ENCODE measurements at regions not wholly inside any gene's neighbourhood (a gene's known extent, or its start where the extent isn't known, plus 50 kb on each side); places are given as distances from the start of the nearest gene placed in this dataset.
A peak's percentile ranks its signal among the peaks of the same experiment; 100 is the strongest.

- no peak for TF ChIP-seq ZBTB33 (IDR thresholded peaks at IDR 0.05; ENCODE audit: borderline replicate concordance, low read depth)
- no peak for TF ChIP-seq IRF3 (IDR thresholded peaks at IDR 0.05; ENCODE audit: low read depth, low read length)
- TF ChIP-seq MXI1 (IDR thresholded peaks at IDR 0.05; ENCODE audit: low read depth, low read length) = no peak
- TF ChIP-seq ELF1 (IDR thresholded peaks at IDR 0.05) = no peak
- TF ChIP-seq TCF12 (IDR thresholded peaks at IDR 0.05) = peak; percentile 79
- no peak for TF ChIP-seq NRF1 (IDR thresholded peaks at IDR 0.05; ENCODE audit: low read depth, low read length)
- no peak for TF ChIP-seq RFX5 (IDR thresholded peaks at IDR 0.05; ENCODE audit: low read length)
- TF ChIP-seq FOXM1 (IDR thresholded peaks at IDR 0.05; ENCODE audit: low read depth) = peak; percentile 23; the same call in 1 of the 2 replicates
- peak; percentile 14; the same call in 1 of the 2 replicates for TF ChIP-seq POLR2AphosphoS5 (IDR thresholded peaks at IDR 0.05; ENCODE audit: low read depth, low read length)
- no peak for TF ChIP-seq FOXJ3 (CRISPR knock-in tag; IDR thresholded peaks at IDR 0.05)
Observed at GRCh38 chr12:80045594-80045993, 53.7 kb upstream of the OTOGL start (continued).

- DNase-seq = no peak
- Histone ChIP-seq H3K36me3 (replicated peaks in 1 of 2; ENCODE audit: control insufficient read depth in 1 of 2, insufficient read depth in 2 of 2, low read length in 1 of 2) (no peaks in the 10 kb centered on the region), H3K79me2 (ENCODE audit: insufficient read depth) (no peaks in the 10 kb centered on the region), H2AFZ (ENCODE audit: low read depth) (no peak overlapping the region), H3K27ac (ENCODE audit: low read depth in 2 of 2, low read length in 1 of 2) (peak overlapping the region; percentile 34 to 95; a peak in 3 of 4 replicates), H3K9ac (peak overlapping the region; percentile 61; the same call in 1 of the 2 replicates), H3K9me3 (no peaks in the 10 kb centered on the region), H3K4me1 (ENCODE audit: control insufficient read depth in 1 of 2, insufficient read depth in 2 of 2, low read depth in 1 of 2, low read length in 1 of 2) (peaks cover 0 to 27% of the 10 kb centered on the region in 2 experiments; a peak in 3 of 4 replicates), H3K4me3 (ENCODE audit: low read depth in 2 of 2, low read length in 1 of 2) (peak overlapping the region in 1 of 2 experiments; percentile 31; a peak in 1 of 4 replicates), H3K4me2 (peak overlapping the region; percentile 62; the same call in 1 of the 2 replicates), H3K9me2 (no peaks in the 10 kb centered on the region), H3K27me3 (ENCODE audit: insufficient read depth) (no peaks in the 10 kb centered on the region), H3F3A (replicated peaks; ENCODE audit: insufficient read depth) (peaks cover 30% of the 10 kb centered on the region), H4K20me1 (ENCODE audit: insufficient read depth) (no peaks in the 10 kb centered on the region)
- 14% methylated on average over 1 of the region's 1 CpG for WGBS (ENCODE audit: low lambda C conversion rate)
- ChIA-PET CTCF (no interaction called here), POLR2A (no interaction called here)
- TF ChIP-seq REST (IDR thresholded peaks at IDR 0.05; ENCODE audit: low read depth, low read length) (no peak), JUND (IDR thresholded peaks at IDR 0.05) (peak; percentile 99), NRF1 (IDR thresholded peaks at IDR 0.05; ENCODE audit: low read depth, low read length) (no peak), PBX3 (IDR thresholded peaks at IDR 0.05) (peak; percentile 93), SMC3 (IDR thresholded peaks at IDR 0.05; ENCODE audit: low read depth, low read length) (no peak), TCF12 (IDR thresholded peaks at IDR 0.05) (peak; percentile 97), ZBTB33 (IDR thresholded peaks at IDR 0.05; ENCODE audit: borderline replicate concordance, low read depth) (peak; percentile 86; the same call in 1 of the 2 replicates), RXRA (IDR thresholded peaks at IDR 0.05; ENCODE audit: borderline replicate concordance, low read depth) (peak; percentile 94), MAX (IDR thresholded peaks at IDR 0.05; ENCODE audit: low read depth) (peak; percentile 64), YY1 (IDR thresholded peaks at IDR 0.05; ENCODE audit: low read depth) (no peak), EP300 (IDR thresholded peaks at IDR 0.05; ENCODE audit: borderline replicate concordance in 1 of 2, low read depth in 1 of 2, low read length in 1 of 2) (peak; percentile 47 to 98; a peak in 3 of 4 replicates), RCOR1 (IDR thresholded peaks at IDR 0.05; ENCODE audit: low read length) (no peak), MEF2A (IDR thresholded peaks at IDR 0.05; ENCODE audit: borderline replicate concordance, low read depth) (peak; percentile 100), TEAD4 (IDR thresholded peaks at IDR 0.05; ENCODE audit: borderline replicate concordance, insufficient read depth) (peak; percentile 94), GABPA (IDR thresholded peaks at IDR 0.05; ENCODE audit: low read depth) (no peak)
Observed at GRCh38 chr12:80044694-80045046, 54.7 kb upstream of the OTOGL start.
